SHP77 treated with DMSO at 0.1 percent for 48 hours (cell line): ENCODE measurements at regions not wholly inside any gene's neighbourhood (a gene's known extent, or its start where the extent isn't known, plus 50 kb on each side); places are given as distances from the start of the nearest gene placed in this dataset.

ENCODE experiments used
- DNase-seq: peaks from one replicate; lab custom pipeline; 2025; lab: John Stamatoyannopoulos, UW

- DNase-seq: no peak
Observed at GRCh38 chr18:34639687-34640086, 70.4 kb upstream of the DTNA start.

- no peak for DNase-seq
Observed at GRCh38 chr18:34640276-34640675, 69.8 kb upstream of the DTNA start.

DNA sequence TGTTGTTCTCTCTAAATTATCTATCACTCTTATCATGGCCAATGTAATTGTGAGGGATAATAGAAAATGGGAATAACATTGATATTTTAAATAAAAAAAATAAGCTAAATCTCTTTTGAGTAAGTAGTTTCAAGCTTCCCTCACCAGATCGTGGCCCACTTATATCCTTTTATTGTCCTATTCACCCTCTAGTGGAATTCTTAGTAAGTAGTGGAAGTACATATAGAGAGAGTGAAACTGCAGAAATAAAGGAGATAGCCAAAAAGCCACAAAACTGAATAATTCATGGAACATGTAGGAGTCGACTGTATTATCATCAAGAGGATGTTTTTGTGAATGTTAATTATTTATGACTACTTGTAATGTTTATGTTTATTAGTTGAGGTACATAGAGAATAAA lies 66.1 kb upstream of the DTNA start:
- DNase-seq: no peak

GRCh38 chr18:34647251-34647650 lies 62.8 kb upstream of the DTNA start:
- DNase-seq: no peak

GRCh38 chr18:34648269-34648985 lies 61.7 kb upstream of the DTNA start:
- no peak for DNase-seq

DNA sequence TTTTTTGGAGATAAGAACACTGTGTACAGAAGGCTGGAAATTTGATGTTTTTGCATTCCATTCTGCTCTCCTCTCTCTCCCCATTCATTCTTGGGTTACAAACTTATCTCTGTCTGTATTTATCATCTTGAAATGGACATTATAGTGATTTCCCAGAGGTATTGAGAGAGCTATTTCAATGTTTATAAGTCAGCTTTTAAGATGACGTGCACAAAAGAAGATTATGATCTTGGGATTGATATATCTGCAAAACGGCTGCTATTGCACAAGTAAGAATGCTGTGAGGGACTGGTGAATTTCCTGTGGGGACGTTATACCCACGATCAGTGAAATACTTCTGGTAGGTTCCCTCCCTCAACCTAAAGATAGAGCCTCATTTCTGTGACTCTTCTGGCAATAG lies 61.0 kb upstream of the DTNA start:
- no peak for DNase-seq

GRCh38 chr18:34650121-34650545 lies 60.0 kb upstream of the DTNA start:
- DNase-seq: no peak

GRCh38 chr18:34651586-34652369 lies 58.3 kb upstream of the DTNA start:
- no peak for DNase-seq

- DNase-seq: no peak
Observed at GRCh38 chr18:34655131-34655530, 55.0 kb upstream of the DTNA start.

- DNase-seq: no peak
Observed at GRCh38 chr18:34657860-34658500, 52.1 kb upstream of the DTNA start.

DNA sequence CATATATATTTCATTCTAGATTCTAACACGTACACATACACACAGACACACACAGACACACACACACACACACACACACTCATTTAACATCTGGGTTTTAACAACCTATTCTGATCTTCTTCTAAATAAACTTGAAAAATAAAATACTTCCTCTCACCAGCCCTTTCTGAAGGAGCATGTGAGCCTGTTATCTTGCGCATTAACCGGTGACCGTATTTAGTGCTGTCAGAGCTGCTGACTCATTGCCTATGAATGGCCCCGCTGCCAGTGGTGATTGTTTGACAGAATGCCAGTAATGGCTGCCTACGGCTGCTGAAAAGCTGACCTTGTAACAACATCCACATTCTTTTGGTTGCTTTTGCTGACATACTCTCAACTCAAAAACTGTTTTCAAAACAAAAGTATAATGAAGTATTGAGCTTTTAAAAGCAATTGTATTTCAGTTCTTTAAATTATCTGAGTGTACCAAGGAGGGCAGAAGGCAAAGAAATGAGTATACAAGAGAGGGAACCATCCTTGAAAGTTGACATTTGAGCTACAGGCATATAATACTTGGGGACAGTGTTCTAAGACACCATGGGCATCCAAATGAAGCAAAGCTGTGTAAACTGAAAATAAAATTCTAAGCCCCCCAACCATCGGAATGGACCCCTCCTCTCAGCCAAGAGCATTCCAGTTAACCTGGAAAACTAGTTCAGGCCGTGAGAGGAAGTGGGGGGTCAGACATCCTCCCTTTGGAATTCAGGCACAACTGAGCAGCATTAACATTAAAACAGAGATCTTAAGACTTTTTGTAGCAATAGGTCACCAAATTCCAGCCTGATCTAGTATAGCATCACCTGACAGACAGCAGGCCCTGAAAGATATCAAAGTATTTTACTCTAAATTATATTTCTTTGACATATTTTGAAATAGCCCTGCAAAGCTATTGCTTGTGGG lies 50.2 kb upstream of the DTNA start:
- DNase-seq: peak; percentile 55
